GM12874 (cell line): ENCODE measurements at regions not wholly inside any gene's neighbourhood (a gene's known extent, or its start where the extent isn't known, plus 50 kb on each side); places are given as distances from the start of the nearest gene placed in this dataset.

Experiments
- TF ChIP-seq, protein P1 (sequence below): IDR thresholded peaks from 2 replicates; pipeline ENCODE4 v1.5.1; 2011; ENCODE audit warnings: low read depth, mild to moderate bottlenecking, control low read depth, low read length, moderate library complexity; ENCODE audit not compliant: insufficient read depth

DNA sequence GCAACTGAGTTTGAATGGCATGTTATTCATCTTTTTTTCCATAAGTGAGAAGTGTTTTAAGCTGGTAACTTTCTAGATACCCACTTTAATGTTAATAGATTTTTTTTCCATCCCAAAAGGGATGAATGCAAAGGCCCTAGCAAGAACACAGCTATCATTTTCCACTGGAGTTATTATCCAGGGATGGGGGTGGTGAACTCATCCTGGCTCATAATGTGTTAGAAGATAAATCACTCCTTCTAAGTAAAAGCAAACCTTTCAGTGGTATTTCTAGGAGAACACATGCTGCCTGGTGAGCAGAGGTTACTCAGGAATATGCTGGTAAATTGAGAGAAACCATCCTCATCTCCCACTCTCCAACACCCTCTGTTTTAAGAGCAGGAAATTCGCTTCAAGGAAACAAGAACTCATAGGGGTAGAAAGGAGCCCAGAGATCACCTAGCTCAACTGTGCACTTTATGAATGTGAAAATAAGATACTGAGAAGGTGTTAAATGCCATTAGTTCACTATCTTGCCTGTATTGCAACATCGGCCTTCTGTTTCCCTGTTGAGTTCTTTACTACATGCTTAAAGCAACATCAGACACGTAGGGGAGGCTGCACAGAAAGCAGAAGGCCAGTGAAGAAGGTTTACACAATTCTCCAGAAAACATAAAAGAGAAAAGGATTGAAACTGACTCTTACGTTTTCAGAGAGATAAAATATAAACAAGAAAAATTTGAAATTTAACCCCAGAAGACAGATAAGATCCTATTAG, 264.0 kb upstream of the PRKCQ start:
- TF ChIP-seq, protein P1, sequence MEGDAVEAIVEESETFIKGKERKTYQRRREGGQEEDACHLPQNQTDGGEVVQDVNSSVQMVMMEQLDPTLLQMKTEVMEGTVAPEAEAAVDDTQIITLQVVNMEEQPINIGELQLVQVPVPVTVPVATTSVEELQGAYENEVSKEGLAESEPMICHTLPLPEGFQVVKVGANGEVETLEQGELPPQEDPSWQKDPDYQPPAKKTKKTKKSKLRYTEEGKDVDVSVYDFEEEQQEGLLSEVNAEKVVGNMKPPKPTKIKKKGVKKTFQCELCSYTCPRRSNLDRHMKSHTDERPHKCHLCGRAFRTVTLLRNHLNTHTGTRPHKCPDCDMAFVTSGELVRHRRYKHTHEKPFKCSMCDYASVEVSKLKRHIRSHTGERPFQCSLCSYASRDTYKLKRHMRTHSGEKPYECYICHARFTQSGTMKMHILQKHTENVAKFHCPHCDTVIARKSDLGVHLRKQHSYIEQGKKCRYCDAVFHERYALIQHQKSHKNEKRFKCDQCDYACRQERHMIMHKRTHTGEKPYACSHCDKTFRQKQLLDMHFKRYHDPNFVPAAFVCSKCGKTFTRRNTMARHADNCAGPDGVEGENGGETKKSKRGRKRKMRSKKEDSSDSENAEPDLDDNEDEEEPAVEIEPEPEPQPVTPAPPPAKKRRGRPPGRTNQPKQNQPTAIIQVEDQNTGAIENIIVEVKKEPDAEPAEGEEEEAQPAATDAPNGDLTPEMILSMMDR = no peak

DNA sequence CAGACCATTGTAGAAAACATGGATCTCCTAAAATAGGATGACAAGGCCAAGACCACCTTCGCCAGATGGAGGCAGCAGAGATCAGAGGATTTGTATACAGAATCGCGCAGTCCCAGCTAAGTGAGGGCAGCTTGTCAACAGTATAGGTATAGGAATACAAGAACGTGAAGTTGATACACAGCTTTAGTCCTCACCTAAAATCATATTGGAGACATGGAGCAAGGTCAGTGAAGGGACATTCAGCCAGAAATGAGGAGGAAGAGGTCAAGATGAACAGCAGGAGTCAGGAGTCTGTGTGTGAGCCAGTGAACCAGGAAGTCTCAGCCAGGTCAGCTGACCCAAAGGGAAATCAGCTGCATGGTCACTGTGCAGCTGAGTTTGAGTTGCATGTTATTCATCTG, 263.4 kb upstream of the PRKCQ start:
- TF ChIP-seq, protein P1 = 0 out of 2 replicates have a peak, but pooled peaks have one; percentile 25

DNA sequence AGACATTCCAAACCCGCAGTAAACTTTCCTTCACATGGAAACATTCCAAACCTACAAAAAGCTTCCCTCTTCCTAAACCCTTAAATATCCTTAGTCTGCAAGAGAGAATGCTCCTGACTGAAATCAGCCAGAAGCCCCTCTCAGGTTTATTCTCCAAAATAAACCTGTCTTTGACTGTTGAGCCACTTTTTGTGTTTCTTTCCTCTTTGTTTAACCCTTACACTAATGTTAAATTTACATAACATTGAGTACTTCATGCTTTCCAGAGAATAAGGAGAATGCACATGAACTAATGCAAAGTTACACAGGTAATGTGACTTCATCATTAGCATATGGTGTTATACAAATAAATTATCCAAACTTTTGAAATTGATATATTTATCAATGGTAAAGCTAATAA, 262.6 kb upstream of the PRKCQ start:
- TF ChIP-seq, protein P1 = no peak

DNA sequence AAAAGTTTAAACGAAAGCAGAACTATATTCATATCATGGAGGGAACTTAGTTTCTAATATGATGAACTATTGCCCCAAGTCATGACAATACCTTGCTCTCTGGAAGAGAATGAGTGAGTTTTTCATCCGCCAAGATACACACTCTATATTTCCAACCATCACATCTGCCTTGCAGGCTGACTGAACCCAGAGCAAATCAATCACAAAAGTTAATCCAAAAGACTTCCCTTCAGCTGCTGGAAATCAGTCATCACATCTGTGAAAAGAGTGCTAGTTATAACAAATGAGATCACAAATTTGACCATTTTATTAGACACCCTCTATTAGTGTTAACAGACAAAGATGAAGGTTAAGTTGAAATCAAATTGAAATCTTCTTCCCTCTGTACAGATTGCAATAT, 261.7 kb upstream of the PRKCQ start:
- TF ChIP-seq, protein P1 = no peak

DNA sequence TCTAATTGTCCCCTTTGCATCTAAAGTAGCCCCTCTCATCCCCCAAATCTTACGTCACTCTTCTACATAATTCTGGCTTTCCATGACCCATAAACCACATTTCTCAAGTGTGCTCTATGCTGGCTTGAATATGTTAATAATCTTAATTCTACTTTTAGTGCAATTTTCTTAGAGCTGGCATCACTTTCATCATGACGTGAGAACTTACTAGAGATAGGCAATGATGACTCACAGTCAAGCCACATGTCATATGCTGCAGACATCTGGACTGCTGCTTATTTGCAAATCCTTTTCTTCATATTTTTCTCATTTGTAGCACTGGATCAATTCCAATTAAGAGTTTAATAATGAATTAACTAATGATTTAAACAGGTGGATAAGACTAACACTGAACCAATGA, 260.7 kb upstream of the PRKCQ start:
- TF ChIP-seq, protein P1 = no peak

DNA sequence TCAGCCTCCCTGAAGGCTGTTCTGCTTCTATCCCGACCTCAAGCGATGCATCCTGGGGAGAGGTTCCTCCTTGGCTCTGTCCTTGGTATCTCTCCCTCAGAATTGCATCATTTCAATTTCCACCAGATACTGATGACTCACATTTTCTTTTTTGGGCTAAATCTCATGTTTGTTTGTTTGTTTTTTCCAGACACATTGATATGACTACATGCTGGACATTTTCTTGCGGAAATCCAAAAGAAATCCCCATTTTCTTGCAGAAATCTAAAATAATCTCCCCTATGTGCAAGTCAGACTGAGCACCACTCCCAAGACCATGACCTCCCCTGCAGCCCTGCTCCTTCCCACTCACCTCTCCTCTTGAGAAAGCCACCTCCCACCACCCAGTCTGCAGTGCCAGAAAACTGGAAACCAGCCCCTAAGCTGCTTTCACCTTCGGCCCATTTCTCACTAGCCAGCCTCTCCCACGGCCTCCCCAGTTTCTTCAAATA, 260.2 kb upstream of the PRKCQ start:
- TF ChIP-seq, protein P1 = no peak

DNA sequence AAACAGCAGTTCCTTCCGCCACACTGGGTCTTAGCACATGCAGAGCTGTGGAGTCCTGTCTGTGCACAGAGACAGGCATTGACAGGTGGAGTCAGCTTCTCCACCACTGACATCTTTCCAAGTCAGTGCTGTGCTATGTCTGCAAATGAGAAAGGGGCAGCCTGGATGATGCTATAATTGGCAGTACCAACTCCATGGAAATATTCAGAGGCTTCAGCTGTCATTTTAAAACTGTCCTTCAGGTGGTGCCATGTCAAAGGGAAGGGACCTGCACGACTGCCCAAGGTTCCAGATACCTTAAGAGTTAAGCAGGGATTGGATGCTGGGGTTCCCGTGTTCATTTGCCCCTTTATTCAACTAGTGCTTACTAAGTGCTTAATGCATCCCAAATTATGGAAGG, 258.0 kb upstream of the PRKCQ start:
- TF ChIP-seq, protein P1 = peak; percentile 35
